Epithelial cell of esophagus (primary cell): ENCODE measurements at regions not wholly inside any gene's neighbourhood (a gene's known extent, or its start where the extent isn't known, plus 50 kb on each side); places are given as distances from the start of the nearest gene placed in this dataset.

ENCODE experiments used
- DNase-seq: peaks from one replicate; pipeline ENCODE4 v3.0.0; 2010; ENCODE audit warnings: low read depth
- H3K4me3 ChIP-seq: 2 replicates; pipeline ENCODE4 v1.5.1; 2011; ENCODE audit warnings: mild to moderate bottlenecking, low read length, control low read depth
- CTCF ChIP-seq: IDR thresholded peaks from 2 replicates; pipeline ENCODE4 v1.5.1; 2011; ENCODE audit warnings: low read depth, mild to moderate bottlenecking, low read length, control low read depth, inconsistent platforms; ENCODE audit not compliant: insufficient read depth; ENCODE audit errors: missing control alignments

GRCh38 chr2:194730266-194730665, 926.8 kb upstream of the SLC39A10 start:
- TF ChIP-seq CTCF, result no peak
- peak; percentile 57 for DNase-seq
- no peak overlapping the region for H3K4me3 ChIP-seq

- no peak overlapping the region for H3K4me3 ChIP-seq
- no peak for TF ChIP-seq CTCF
- DNase-seq, result peak; percentile 73
Measured at GRCh38 chr2:194725169-194725568, 931.9 kb upstream of the SLC39A10 start.

GRCh38 chr2:194723446-194723845, 933.6 kb upstream of the SLC39A10 start:
- DNase-seq, result no peak
- no peak for TF ChIP-seq CTCF
- H3K4me3 ChIP-seq, result no peak overlapping the region

GRCh38 chr2:194721227-194721626, 935.8 kb upstream of the SLC39A10 start:
- DNase-seq, result no peak
- H3K4me3 ChIP-seq, result no peak overlapping the region
- TF ChIP-seq CTCF, result no peak

GRCh38 chr2:194720462-194720861, 936.6 kb upstream of the SLC39A10 start:
- DNase-seq, result no peak
- no peak for TF ChIP-seq CTCF
- H3K4me3 ChIP-seq, result no peak overlapping the region

GRCh38 chr2:194718881-194719280, 938.1 kb upstream of the SLC39A10 start:
- no peak for DNase-seq
- H3K4me3 ChIP-seq, result no peak overlapping the region
- no peak for TF ChIP-seq CTCF

DNA sequence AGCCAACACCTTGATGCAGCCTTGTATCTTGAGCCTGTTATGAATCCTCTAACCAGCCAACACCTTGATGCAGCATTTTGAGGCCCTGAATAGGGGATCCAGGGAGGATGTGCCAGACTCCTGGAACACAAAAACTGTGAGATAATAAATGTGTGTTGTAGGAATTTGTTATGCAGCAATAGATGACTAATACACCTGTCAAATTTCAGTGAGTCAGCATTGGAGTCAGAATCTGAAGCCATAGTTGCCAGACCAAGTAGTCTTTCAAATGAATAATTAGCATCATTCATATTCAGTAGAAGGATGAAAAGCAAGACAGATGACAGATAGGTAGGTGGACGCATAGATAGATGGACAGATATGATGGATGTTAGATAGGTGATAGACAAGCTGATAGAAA, 942.5 kb upstream of the SLC39A10 start:
- H3K4me3 ChIP-seq, result no peak overlapping the region
- no peak for TF ChIP-seq CTCF
- peak; percentile 68 for DNase-seq
